ENCODE measurements at regions not wholly inside any gene's neighbourhood (a gene's known extent, or its start where the extent isn't known, plus 50 kb on each side); places are given as distances from the start of the nearest gene placed in this dataset.

- no peak for TF ChIP-seq HOXA7 (CRISPR knock-in tag; IDR thresholded peaks at IDR 0.05; ENCODE audit: borderline replicate concordance)
- no peak for TF ChIP-seq ZIC2 (tag by site-specific recombination; IDR thresholded peaks at IDR 0.05)
- TF ChIP-seq PATZ1 (tag by site-specific recombination; IDR thresholded peaks at IDR 0.05) = no peak
- Histone ChIP-seq H3K36me3 (ENCODE audit: control insufficient read depth in 2 of 2, insufficient read depth in 1 of 2, low read length in 2 of 2) (no peaks in the 10 kb centered on the region), H3K4me1 (ENCODE audit: control insufficient read depth, insufficient read depth, low read length) (no peaks in the 10 kb centered on the region), H3K27ac (ENCODE audit: extremely low read depth, low read depth, low read length) (no peak overlapping the region), H3K4me3 (ENCODE audit: low read depth, low read length) (no peak overlapping the region), H3K9me3 (ENCODE audit: control insufficient read depth, insufficient read depth, low read depth, low read length) (no peaks in the 10 kb centered on the region)
- ChIA-PET CTCF (interaction anchor here (1.0 kb wide), 1 partner anchor 10 kb away, joined by 6 read pairs; no protein-coding TSS in a partner anchor), POLR2A (no interaction called here)
Observed at GRCh38 chr7:116390363-116390762, 109.2 kb upstream of the CAV2 start.

- Histone ChIP-seq H3K36me3 (ENCODE audit: control insufficient read depth in 2 of 2, insufficient read depth in 1 of 2, low read length in 2 of 2) (no peaks in the 10 kb centered on the region), H3K4me3 (ENCODE audit: low read depth, low read length) (no peak overlapping the region), H3K4me1 (ENCODE audit: control insufficient read depth, insufficient read depth, low read length) (no peaks in the 10 kb centered on the region), H3K27ac (ENCODE audit: extremely low read depth, low read depth, low read length) (no peak overlapping the region), H3K9me3 (ENCODE audit: control insufficient read depth, insufficient read depth, low read depth, low read length) (no peaks in the 10 kb centered on the region)
- TF ChIP-seq ZNF266 (tag by site-specific recombination; IDR thresholded peaks at IDR 0.05; ENCODE audit: low read depth) (no peak), ZNF660 (tag by site-specific recombination; IDR thresholded peaks at IDR 0.05) (no peak), ZBTB26 (tag by site-specific recombination; optimal IDR thresholded peaks at IDR 0.05) (no peak), ZNF19 (tag by site-specific recombination; IDR thresholded peaks at IDR 0.05; ENCODE audit: low read depth) (no peak), GLI4 (tag by site-specific recombination; IDR thresholded peaks at IDR 0.05) (no peak), ZNF10 (tag by site-specific recombination; IDR thresholded peaks at IDR 0.05) (no peak), SP2 (tag by site-specific recombination; IDR thresholded peaks at IDR 0.05) (no peak), ZNF23 (tag by site-specific recombination; IDR thresholded peaks at IDR 0.05; ENCODE audit: borderline replicate concordance) (no peak), ZNF585B (tag by site-specific recombination; IDR thresholded peaks at IDR 0.05) (no peak), HOXD13 (CRISPR knock-in tag; IDR thresholded peaks at IDR 0.05; ENCODE audit: borderline replicate concordance) (no peak), ZNF645 (tag by site-specific recombination; IDR thresholded peaks at IDR 0.05) (no peak), ZNF610 (tag by site-specific recombination; IDR thresholded peaks at IDR 0.05; ENCODE audit: borderline replicate concordance) (no peak)
- ChIA-PET POLR2A (no interaction called here), CTCF (interaction anchor here (0.7 to 0.9 kb wide), 2 partner anchors 112 to 254 kb away, joined by 3 read pairs; no protein-coding TSS in a partner anchor)
Observed at GRCh38 chr7:116392806-116393205, 106.7 kb upstream of the CAV2 start.

- H3K27ac ChIP-seq (ENCODE audit: extremely low read depth, low read depth, low read length) = no peak overlapping the region
- no peaks in the 10 kb centered on the region for H3K4me1 ChIP-seq (ENCODE audit: control insufficient read depth, insufficient read depth, low read length)
- CTCF ChIA-PET = no interaction called here
- H3K36me3 ChIP-seq (ENCODE audit: control insufficient read depth in 2 of 2, insufficient read depth in 1 of 2, low read length in 2 of 2) = no peaks in the 10 kb centered on the region
- POLR2A ChIA-PET = no interaction called here
- no peaks in the 10 kb centered on the region for H3K9me3 ChIP-seq (ENCODE audit: control insufficient read depth, insufficient read depth, low read depth, low read length)
- no peak overlapping the region for H3K4me3 ChIP-seq (ENCODE audit: low read depth, low read length)
- TF ChIP-seq ZIC2 (tag by site-specific recombination; IDR thresholded peaks at IDR 0.05) (no peak), ZNF626 (tag by site-specific recombination; IDR thresholded peaks at IDR 0.05) (no peak), PATZ1 (tag by site-specific recombination; IDR thresholded peaks at IDR 0.05) (no peak), ZNF324 (tag by site-specific recombination; IDR thresholded peaks at IDR 0.05) (no peak), SP7 (tag by site-specific recombination; IDR thresholded peaks at IDR 0.05) (no peak), IKZF3 (tag by site-specific recombination; IDR thresholded peaks at IDR 0.05) (no peak), SCRT2 (tag by site-specific recombination; IDR thresholded peaks at IDR 0.05) (no peak), ZNF37A (tag by site-specific recombination; IDR thresholded peaks at IDR 0.05) (no peak), ZNF707 (tag by site-specific recombination; IDR thresholded peaks at IDR 0.05) (no peak), ZNF785 (tag by site-specific recombination; IDR thresholded peaks at IDR 0.05) (no peak), ZNF184 (tag by site-specific recombination; IDR thresholded peaks at IDR 0.05) (no peak), ELK4 (IDR thresholded peaks at IDR 0.05; ENCODE audit: borderline replicate concordance, low read depth, low read length) (no peak), ZSCAN30 (tag by site-specific recombination; IDR thresholded peaks at IDR 0.05) (no peak), ZNF23 (tag by site-specific recombination; IDR thresholded peaks at IDR 0.05; ENCODE audit: borderline replicate concordance) (no peak)
Observed at GRCh38 chr7:116393654-116394053, 105.9 kb upstream of the CAV2 start.
